Gastroesophageal sphincter (tissue), 4 donors: ENCODE measurements at regions not wholly inside any gene's neighbourhood (a gene's known extent, or its start where the extent isn't known, plus 50 kb on each side); places are given as distances from the start of the nearest gene placed in this dataset.

Source experiments
- ATAC-seq: fragments of 150-250 bp; one replicate; pipeline ENCODE4 v1.9.1; 2016; ENCODE audit warnings: mild to moderate bottlenecking, moderate library complexity
- H3K27ac ChIP-seq, 4 donors: fragments of 200-600 bp; sonication (generic) in 3 of 4; 1 replicate in 3 of 4; 2 replicates in 1 of 4; pipeline ENCODE4 v1.5.1; 2016 to 2019
- H3K27me3 ChIP-seq: fragments of 200-600 bp; sonication (generic); one replicate; pipeline ENCODE4 v1.5.1; 2019
- H3K36me3 ChIP-seq, 2 donors: fragments of 200-600 bp; sonication (generic); one replicate each; pipeline ENCODE4 v1.5.1; 2019; ENCODE audit warnings: control low read depth in 1 of 2
- H3K4me1 ChIP-seq, 3 donors: fragments of 200-600 bp; sonication (generic); 1 replicate in 2 of 3; 2 replicates in 1 of 3; pipeline ENCODE4 v1.5.1; 2016 to 2019; ENCODE audit warnings: control low read depth in 2 of 3
- H3K4me3 ChIP-seq, 2 donors: fragments of 200-600 bp; sonication (generic); one replicate each; pipeline ENCODE4 v1.5.1; 2019; ENCODE audit warnings: mild to moderate bottlenecking in 1 of 2, moderate library complexity in 1 of 2
- H3K9me3 ChIP-seq, 3 donors: fragments of 200-600 bp; sonication (generic); one replicate each; pipeline ENCODE4 v1.5.1; 2017 to 2019; ENCODE audit warnings: control low read depth in 2 of 3
- CTCF ChIP-seq, 4 experiments: fragments of 200-600 bp in 2 of 4; fragments of 450-650 bp in 2 of 4; sonication (generic) in 1 of 4; IDR thresholded peaks; one replicate each; pipeline ENCODE4 v1.5.1; 2017 to 2019; ENCODE audit warnings: antibody characterized with exemption in 4 of 4, mild to moderate bottlenecking in 2 of 4, moderate library complexity in 2 of 4
- EP300 ChIP-seq: sonication (generic); formaldehyde crosslinking; IDR thresholded peaks from one replicate; pipeline ENCODE4 v1.6.1; 2017; ENCODE audit warnings: antibody characterized with exemption, mild to moderate bottlenecking
- POLR2A ChIP-seq, 2 donors: fragments of 450-650 bp; IDR thresholded peaks; one replicate each; pipeline ENCODE4 v1.6.1; 2017; ENCODE audit warnings: antibody characterized with exemption in 2 of 2, mild to moderate bottlenecking in 2 of 2, moderate library complexity in 1 of 2
- POLR2AphosphoS5 ChIP-seq: sonication (generic); formaldehyde crosslinking; IDR thresholded peaks from one replicate; pipeline ENCODE4 v1.6.1; 2017; ENCODE audit warnings: antibody characterized with exemption
- WGBS, 2 donors: methylation state at CpG; one replicate each; pipeline ENCODE4 v1.1.5; 2018; ENCODE audit warnings: low coverage in 1 of 2; 5-methylcytosine and 5-hydroxymethylcytosine counted together

- Histone ChIP-seq H3K27me3 (no peaks in the 10 kb centered on the region), H3K27ac (no peak overlapping the region), H3K4me1 (no peaks in the 10 kb centered on the region), H3K36me3 (no peaks in the 10 kb centered on the region), H3K9me3 (no peaks in the 10 kb centered on the region), H3K4me3 (no peak overlapping the region)
- 82 to 85% methylated on average over 5 to 7 of the region's 7 CpGs for WGBS, 2 donors
- TF ChIP-seq POLR2AphosphoS5 (no peak), POLR2A (IDR thresholded peaks at IDR 0.05) (no peak), CTCF (IDR thresholded peaks at IDR 0.05) (no peak), EP300 (no peak)
- no peak for ATAC-seq
These were observed 511.1 kb upstream of the ID2 start for GRCh38 chr2:8170552-8171327.

GRCh38 chr2:8171608-8172007 is 510.2 kb upstream of the ID2 start:
- TF ChIP-seq POLR2AphosphoS5 (no peak), CTCF (IDR thresholded peaks at IDR 0.05) (no peak), EP300 (no peak), POLR2A (IDR thresholded peaks at IDR 0.05) (no peak)
- WGBS, 2 donors: 13 to 44% methylated on average over 2 of the region's 2 CpGs
- Histone ChIP-seq H3K4me3 (no peak overlapping the region), H3K27ac (no peak overlapping the region), H3K36me3 (no peaks in the 10 kb centered on the region), H3K27me3 (no peaks in the 10 kb centered on the region), H3K9me3 (no peaks in the 10 kb centered on the region), H3K4me1 (no peaks in the 10 kb centered on the region)
- no peak for ATAC-seq

- H3K4me1 ChIP-seq: no peaks in the 10 kb centered on the region
- WGBS, 2 donors: 98 to 100% methylated on average over 4 to 17 of the region's 17 CpGs
- H3K4me3 ChIP-seq: no peak overlapping the region
- no peaks in the 10 kb centered on the region for H3K36me3 ChIP-seq
- H3K9me3 ChIP-seq: no peaks in the 10 kb centered on the region
- no peak for ATAC-seq
- TF ChIP-seq POLR2AphosphoS5 (no peak), POLR2A (IDR thresholded peaks at IDR 0.05) (no peak), EP300 (no peak), CTCF (IDR thresholded peaks at IDR 0.05) (no peak)
- H3K27me3 ChIP-seq: no peaks in the 10 kb centered on the region
- H3K27ac ChIP-seq: no peak overlapping the region
These were observed 509.2 kb upstream of the ID2 start for GRCh38 chr2:8172661-8173060.

- peak; percentile 7 for ATAC-seq
- Histone ChIP-seq H3K4me1 (no peaks in the 10 kb centered on the region), H3K4me3 (no peak overlapping the region), H3K27ac (no peak overlapping the region), H3K9me3 (no peaks in the 10 kb centered on the region), H3K36me3 (no peaks in the 10 kb centered on the region), H3K27me3 (no peaks in the 10 kb centered on the region)
- WGBS, 2 donors: 42 to 55% methylated on average over 1 of the region's 6 CpGs
- TF ChIP-seq EP300 (no peak), POLR2A (IDR thresholded peaks at IDR 0.05) (no peak), CTCF (IDR thresholded peaks at IDR 0.05) (no peak), POLR2AphosphoS5 (no peak)
These were observed 507.1 kb upstream of the ID2 start for GRCh38 chr2:8174641-8175257.

- H3K4me3 ChIP-seq: no peak overlapping the region
- no peaks in the 10 kb centered on the region for H3K27me3 ChIP-seq
- no peak overlapping the region for H3K27ac ChIP-seq
- H3K4me1 ChIP-seq: no peaks in the 10 kb centered on the region
- peak; percentile 22 for ATAC-seq
- no peaks in the 10 kb centered on the region for H3K9me3 ChIP-seq
- TF ChIP-seq EP300: no peak
- no peak for TF ChIP-seq POLR2AphosphoS5
- no peak for TF ChIP-seq POLR2A (IDR thresholded peaks at IDR 0.05)
- no peak for TF ChIP-seq CTCF (IDR thresholded peaks at IDR 0.05)
- no peaks in the 10 kb centered on the region for H3K36me3 ChIP-seq
- WGBS, 2 donors: 58 to 63% methylated on average over 2 of the region's 2 CpGs
These were observed 505.0 kb upstream of the ID2 start for GRCh38 chr2:8176887-8177286.
